ENCODE measurements at regions not wholly inside any gene's neighbourhood (a gene's known extent, or its start where the extent isn't known, plus 50 kb on each side); places are given as distances from the start of the nearest gene placed in this dataset.

DNA sequence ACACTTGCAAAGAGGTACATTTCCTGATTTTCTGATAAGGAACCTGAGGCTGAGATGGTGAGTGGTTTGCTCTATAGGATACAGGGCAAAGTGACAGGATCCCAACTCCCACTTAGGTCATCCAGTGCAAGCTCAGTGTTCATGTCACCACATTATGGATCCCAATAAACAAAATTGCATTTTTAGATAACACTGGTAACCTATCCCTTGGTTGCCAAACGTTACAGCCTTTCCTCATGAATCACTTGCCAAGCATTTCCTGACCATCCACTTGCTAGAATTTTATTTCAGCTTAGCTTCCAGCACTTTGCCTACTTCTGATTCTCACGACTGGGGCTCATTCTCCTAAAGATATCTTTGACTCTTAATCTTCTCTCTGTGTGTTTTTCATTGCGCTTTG, 131.4 kb upstream of the ODAD2 start:
- TF ChIP-seq EZH2phosphoT487 (IDR thresholded peaks at IDR 0.05; ENCODE audit: low read length) (no peak), EZH2 (optimal IDR thresholded peaks at IDR 0.05; ENCODE audit: low read depth, low read length) (no peak)
- TF ChIP-seq, protein P1, sequence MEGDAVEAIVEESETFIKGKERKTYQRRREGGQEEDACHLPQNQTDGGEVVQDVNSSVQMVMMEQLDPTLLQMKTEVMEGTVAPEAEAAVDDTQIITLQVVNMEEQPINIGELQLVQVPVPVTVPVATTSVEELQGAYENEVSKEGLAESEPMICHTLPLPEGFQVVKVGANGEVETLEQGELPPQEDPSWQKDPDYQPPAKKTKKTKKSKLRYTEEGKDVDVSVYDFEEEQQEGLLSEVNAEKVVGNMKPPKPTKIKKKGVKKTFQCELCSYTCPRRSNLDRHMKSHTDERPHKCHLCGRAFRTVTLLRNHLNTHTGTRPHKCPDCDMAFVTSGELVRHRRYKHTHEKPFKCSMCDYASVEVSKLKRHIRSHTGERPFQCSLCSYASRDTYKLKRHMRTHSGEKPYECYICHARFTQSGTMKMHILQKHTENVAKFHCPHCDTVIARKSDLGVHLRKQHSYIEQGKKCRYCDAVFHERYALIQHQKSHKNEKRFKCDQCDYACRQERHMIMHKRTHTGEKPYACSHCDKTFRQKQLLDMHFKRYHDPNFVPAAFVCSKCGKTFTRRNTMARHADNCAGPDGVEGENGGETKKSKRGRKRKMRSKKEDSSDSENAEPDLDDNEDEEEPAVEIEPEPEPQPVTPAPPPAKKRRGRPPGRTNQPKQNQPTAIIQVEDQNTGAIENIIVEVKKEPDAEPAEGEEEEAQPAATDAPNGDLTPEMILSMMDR (IDR thresholded peaks at IDR 0.05; ENCODE audit: low read length) = no peak

Measured in MM.1S (cell line).